ENCODE measurements at regions not wholly inside any gene's neighbourhood (a gene's known extent, or its start where the extent isn't known, plus 50 kb on each side); places are given as distances from the start of the nearest gene placed in this dataset.

DNA sequence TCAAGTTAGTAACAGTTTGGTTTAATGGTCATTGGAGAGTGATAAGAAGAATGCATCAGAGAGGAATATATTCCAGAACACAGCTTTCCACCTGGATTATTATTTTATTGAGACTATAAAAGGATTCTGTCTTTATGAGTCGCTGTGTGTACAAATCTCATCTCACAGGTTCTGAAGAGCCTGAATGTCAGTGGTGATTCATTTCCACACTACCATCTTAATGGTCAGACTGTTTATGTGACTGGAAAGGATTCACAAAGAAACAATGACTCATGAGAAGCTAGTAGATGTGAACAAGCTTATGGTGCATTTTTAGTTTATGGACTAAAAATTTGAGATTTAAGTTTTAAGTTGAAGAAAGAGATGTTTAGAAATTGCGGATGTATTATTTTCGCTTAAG, 685.4 kb upstream of the NRXN1 start:
- Histone ChIP-seq H3K4me1 (peaks cover 0 to 6% (median 0%) of the 10 kb centered on the region in 4 donors), H3K9me3 (no peaks in the 10 kb centered on the region), H3K36me3 (no peaks in the 10 kb centered on the region), H3K4me3 (no peak overlapping the region), H3K27ac (no peak overlapping the region), H3K27me3 (no peaks in the 10 kb centered on the region)
- no peak for DNase-seq
- TF ChIP-seq POLR2A (IDR thresholded peaks at IDR 0.05), result no peak
- TF ChIP-seq, protein P1, sequence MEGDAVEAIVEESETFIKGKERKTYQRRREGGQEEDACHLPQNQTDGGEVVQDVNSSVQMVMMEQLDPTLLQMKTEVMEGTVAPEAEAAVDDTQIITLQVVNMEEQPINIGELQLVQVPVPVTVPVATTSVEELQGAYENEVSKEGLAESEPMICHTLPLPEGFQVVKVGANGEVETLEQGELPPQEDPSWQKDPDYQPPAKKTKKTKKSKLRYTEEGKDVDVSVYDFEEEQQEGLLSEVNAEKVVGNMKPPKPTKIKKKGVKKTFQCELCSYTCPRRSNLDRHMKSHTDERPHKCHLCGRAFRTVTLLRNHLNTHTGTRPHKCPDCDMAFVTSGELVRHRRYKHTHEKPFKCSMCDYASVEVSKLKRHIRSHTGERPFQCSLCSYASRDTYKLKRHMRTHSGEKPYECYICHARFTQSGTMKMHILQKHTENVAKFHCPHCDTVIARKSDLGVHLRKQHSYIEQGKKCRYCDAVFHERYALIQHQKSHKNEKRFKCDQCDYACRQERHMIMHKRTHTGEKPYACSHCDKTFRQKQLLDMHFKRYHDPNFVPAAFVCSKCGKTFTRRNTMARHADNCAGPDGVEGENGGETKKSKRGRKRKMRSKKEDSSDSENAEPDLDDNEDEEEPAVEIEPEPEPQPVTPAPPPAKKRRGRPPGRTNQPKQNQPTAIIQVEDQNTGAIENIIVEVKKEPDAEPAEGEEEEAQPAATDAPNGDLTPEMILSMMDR (IDR thresholded peaks at IDR 0.05), result no peak

DNA sequence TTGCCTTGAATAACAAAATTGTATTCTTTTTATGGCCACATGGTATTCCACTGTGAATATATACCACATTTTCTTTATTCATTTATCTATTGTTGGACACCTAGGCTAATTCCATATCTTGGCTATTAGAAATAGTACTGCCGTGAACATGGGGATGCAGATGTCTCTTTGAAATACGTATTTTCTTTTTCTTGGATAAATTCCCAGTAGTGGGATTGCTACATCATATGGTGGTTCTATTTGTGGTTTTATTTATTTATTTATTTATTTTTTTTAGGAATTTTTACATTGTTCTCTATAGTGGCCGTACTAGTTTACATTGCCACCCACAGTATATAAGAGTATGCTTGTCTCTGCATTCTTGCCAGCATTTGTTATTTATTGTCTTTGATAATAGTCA, 679.8 kb upstream of the NRXN1 start:
- H3K36me3 ChIP-seq, result no peaks in the 10 kb centered on the region
- no peaks in the 10 kb centered on the region for H3K27me3 ChIP-seq
- H3K4me3 ChIP-seq, result no peak overlapping the region
- no peak for DNase-seq
- no peaks in the 10 kb centered on the region for H3K4me1 ChIP-seq
- no peak overlapping the region for H3K27ac ChIP-seq
- H3K9me3 ChIP-seq, result no peaks in the 10 kb centered on the region
- TF ChIP-seq, protein P1 (IDR thresholded peaks at IDR 0.05), result no peak
- no peak for TF ChIP-seq POLR2A (IDR thresholded peaks at IDR 0.05)

DNA sequence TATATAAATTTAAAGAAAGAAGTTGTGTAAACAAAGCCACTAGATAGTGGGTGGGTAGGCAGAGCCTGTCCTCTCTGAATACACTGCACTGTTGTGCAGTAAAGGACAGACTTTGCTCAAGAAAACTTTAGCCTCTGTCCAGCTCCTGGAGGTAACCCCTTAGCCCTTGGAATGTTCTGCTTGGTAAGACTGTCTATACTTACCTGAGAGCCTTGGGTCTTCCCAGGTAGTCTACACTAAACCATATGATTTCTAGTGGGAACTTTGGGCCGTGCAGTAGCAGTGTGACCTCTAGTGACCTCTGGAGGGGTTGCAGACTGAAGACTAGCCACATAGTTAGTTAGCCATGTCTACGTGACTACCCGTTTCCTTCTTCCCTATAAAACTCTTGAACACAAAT, 678.3 kb upstream of the NRXN1 start:
- Histone ChIP-seq H3K27me3 (no peaks in the 10 kb centered on the region), H3K4me3 (no peak overlapping the region), H3K4me1 (no peaks in the 10 kb centered on the region), H3K27ac (no peak overlapping the region), H3K36me3 (no peaks in the 10 kb centered on the region), H3K9me3 (no peaks in the 10 kb centered on the region)
- DNase-seq, result no peak
- TF ChIP-seq, protein P1 (IDR thresholded peaks at IDR 0.05), result no peak
- no peak for TF ChIP-seq POLR2A (IDR thresholded peaks at IDR 0.05)

DNA sequence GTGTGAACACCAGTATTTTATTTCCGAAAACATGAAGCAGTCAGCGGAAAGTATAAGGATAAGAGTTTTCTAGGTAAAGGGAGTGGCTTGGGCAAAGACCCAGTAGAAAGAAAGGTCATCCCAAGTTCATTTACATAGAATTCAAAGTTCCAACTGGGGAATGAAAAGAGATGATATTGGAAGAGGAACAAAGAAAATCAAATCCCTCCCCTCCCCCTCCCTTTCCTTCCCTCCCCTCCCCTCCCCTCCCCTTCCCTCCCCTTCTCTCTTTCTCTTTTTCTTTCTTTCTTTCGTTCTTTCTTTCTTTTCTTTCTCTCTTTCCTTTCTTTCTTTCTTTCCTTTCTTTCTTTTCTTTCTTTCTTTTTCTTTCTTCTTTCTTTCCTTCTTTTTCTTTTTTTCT, 675.7 kb upstream of the NRXN1 start:
- Histone ChIP-seq H3K9me3 (no peaks in the 10 kb centered on the region), H3K4me1 (no peaks in the 10 kb centered on the region), H3K4me3 (no peak overlapping the region), H3K36me3 (no peaks in the 10 kb centered on the region), H3K27me3 (no peaks in the 10 kb centered on the region), H3K27ac (no peak overlapping the region)
- TF ChIP-seq, protein P1 (IDR thresholded peaks at IDR 0.05), result no peak
- no peak for TF ChIP-seq POLR2A (IDR thresholded peaks at IDR 0.05)
- DNase-seq, result no peak

DNA sequence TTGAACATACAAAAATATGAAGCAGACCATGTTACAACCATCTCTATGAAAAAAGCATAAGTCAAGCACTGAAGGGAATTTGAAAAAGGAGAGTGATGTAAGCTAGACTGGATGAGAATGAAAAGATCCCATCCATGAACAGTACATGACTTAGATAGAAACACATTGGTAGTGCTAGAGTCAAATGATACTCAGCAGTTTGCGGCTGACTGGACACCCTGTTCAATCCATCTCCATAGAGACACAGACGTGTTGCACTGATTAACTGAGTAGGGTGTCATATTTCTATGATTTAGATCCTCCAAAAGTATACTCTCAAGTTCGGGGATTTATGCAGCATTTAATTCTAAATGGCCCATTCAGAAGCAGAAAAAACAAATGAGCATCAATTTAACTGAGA, 674.3 kb upstream of the NRXN1 start:
- no peak for DNase-seq
- Histone ChIP-seq H3K27me3 (no peaks in the 10 kb centered on the region), H3K4me3 (no peak overlapping the region), H3K27ac (no peak overlapping the region), H3K9me3 (no peaks in the 10 kb centered on the region), H3K36me3 (no peaks in the 10 kb centered on the region), H3K4me1 (no peaks in the 10 kb centered on the region)
- TF ChIP-seq, protein P1 (IDR thresholded peaks at IDR 0.05), result no peak
- no peak for TF ChIP-seq POLR2A (IDR thresholded peaks at IDR 0.05)

DNA sequence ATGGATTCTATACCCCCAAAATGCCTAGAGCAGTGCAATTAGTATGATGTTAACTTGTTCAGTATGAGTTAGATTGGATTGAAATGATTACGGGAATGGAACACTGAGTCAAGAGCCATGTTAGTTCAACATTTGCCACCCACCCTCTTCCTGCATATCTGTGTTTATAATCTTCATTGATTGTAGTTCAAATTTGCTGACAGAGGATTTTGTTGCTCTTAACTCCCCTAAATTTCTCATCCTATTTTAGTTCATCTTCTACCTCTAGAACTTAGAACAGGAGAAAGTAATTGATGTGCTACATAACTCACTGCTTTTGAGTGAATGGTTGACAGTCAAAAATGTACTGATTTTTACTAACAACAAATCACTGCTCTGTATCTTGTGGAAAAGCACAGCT, 673.5 kb upstream of the NRXN1 start:
- Histone ChIP-seq H3K36me3 (no peaks in the 10 kb centered on the region), H3K4me3 (no peak overlapping the region), H3K27ac (no peak overlapping the region), H3K9me3 (no peaks in the 10 kb centered on the region), H3K4me1 (no peaks in the 10 kb centered on the region), H3K27me3 (no peaks in the 10 kb centered on the region)
- DNase-seq, result no peak
- no peak for TF ChIP-seq POLR2A (IDR thresholded peaks at IDR 0.05)
- TF ChIP-seq, protein P1 (IDR thresholded peaks at IDR 0.05), result no peak

Data from Peyer's patch (tissue), 4 donors.